Cerebellar nuclear complex (tissue), 1 donor: ENCODE measurements at regions not wholly inside any gene's neighbourhood (a gene's known extent, or its start where the extent isn't known, plus 50 kb on each side); places are given as distances from the start of the nearest gene placed in this dataset.

Source experiments
- DNase-seq, 2 experiments: peaks; one replicate each; lab custom pipeline; 2025; lab: John Stamatoyannopoulos, UW

DNA sequence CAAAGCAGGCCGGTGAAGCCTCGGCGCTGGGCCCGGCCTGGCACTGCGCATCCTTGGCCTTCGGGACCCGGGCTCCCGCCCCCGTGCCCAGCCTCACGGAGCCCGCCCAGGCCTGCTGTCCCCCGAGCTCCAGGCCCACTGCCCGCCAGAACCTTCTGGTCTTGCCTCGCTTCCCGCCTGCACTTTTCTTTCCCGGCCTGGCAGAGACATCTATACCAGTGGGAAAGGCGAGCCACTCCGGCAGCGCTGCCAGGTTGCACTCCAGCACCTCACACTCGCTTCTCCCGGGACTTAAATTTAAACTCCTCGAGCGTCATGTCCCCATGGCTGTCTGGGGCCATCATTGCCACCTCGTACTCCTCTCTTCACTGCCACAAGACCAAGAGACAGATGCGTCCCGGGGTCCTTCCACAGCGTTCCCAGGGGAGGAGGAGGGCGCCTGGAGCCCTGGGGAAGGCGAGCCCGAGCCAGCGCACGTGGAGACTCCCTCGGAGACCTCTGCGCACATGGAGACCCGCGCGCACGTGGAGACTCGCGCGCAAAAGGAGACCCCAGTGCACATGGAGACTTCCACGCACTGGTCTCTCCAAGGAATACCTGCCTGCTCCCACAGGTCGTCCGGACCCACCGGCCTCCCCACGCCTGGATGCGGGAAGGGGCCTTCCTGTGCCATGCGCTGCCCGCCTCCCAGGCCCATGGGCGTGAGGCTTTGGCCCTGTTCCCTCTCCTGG, 253.1 kb upstream of the SALL3 start:
- no peak for DNase-seq

DNA sequence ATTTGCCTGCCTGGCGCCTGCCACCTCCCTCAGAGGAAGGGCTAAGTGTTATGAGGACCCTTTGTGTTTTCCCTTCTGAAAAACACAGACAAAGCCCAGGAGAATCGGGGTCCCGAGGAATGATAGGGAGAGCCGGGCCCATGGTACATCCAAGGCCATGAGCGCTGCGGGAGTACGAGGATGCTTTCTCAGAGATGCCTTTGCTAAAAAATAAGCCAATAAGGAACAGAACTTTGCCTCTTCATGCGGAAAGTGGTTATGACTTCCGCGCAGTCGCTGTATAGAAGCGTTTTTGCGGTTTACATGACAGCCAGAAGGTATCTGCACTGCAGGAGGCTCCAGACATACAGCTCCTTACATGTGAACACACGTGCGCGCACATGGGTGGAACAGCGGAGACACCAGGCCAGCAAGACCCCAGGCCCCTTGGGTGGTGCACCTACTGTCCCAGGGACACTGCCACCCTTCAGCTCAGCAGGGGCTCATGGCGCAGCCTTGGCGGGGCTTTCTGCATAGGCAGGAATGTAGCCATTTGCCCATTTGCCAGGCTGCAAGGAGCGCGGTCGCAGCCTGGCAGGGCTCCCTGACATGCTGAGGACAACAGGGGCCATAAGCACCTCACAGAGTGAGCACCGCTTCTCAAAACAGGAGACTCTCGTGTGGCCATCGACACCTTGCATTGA, 252.4 kb upstream of the SALL3 start:
- no peak for DNase-seq

DNA sequence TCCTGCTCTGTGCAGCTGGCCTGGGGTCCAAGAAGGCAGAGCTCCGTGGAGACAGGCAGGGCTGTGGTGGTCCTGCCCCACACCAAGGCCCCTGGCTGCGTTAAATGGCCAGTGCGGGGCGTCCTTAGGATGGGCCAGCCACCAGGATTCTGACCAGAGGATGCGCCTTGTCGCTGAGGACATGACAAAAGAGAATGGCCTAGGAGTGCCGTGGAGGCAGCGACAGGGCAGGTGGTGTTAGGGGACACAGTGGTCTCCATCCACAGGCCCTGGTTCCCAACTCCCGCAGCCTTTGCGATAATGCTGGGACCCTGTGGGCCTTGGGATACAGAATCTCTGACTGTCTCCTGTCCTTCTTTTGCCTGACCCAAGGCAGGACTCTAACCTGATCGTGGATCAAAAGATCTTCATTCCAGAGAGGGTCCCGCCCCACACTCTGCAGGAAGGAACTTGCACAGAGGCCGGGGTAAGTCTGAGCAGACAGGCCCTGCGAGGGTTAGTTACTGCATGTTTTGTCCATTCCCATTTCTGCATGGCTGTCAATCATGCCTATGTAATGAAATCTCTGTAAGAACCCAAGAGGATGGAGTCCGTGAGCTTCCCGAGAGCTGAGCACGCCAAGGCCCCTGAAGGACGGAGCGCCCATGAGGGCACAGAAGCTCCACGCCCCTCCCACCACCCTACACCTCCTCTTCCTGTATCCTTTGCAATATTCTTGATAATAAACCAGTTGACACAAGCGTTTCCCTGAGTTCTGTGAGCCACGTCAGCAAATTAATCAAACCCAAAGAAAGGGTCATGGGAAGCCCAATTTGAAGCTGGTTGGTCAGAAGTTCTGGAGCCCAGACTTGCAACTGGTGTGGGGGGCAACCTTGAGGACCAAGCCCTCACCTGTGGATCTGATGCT, 251.5 kb upstream of the SALL3 start:
- no peak for DNase-seq

DNA sequence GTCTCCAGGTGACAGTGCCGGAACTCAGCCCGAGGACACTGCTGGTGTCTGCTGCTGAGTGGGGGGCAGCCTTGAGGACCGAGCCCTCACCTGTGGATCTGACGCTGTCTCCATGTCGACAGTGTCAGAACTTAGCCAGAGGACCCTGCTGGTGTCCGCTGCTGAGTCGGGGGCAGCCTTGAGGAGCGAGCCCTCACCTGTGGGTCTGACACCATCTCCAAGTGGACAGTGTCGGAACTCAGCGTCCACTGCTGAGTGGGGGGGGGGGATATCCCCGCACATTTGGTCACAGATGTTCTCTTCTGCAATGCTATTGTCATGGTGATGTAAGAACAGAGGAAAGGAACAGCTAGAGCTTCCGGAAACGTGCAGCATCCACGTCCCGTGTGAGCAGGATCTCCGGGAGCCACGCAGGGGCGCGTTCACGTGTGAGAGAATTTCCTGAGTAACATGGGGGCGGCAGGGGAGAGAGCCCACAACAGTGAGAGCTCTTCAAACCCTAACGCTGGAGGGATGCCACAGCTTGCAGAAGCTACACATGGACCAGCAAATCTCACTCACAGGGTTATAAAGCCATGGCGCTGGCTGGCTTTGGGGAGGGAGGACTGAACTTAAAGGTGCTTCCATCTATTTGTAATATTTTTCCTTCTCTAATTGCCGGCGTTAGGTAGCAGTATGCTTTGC, 250.7 kb upstream of the SALL3 start:
- no peak for DNase-seq

DNA sequence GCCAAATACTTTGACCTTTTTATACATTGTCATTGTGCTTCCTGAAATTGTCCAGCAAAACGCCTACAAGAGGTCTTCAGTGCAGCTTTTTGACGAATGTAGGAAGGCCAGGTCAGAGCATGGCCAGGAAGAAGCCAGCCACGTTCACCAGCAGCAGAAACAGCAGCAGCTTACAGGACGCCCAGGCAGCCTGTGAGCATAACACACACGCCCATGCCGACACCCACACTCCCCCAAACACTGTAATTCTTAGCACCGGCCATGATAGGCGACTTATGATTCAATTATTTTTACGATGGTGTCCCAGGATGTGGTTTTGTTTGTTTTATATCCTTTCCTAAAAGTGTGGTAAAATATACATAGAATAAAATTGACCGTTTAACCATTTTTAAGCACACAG, 249.1 kb upstream of the SALL3 start:
- no peak for DNase-seq

DNA sequence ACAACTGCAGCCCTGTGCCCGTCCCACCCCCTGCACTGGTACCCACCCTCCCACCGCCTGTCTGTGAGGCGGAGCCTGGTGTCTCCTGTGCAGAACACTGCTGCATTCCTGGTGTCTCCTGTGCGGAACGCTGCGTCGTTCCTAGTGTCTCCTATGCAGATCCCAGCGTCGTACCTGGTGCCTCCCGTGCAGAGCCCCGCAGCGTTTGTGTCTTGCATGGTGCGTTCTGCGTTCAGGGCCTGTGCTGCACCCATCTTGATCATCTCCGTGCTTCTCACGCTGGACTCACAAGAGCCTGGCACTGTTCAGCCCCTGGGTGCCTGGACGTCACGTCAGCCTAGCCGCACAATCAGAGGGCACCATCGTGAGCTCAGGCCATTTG, 248.6 kb upstream of the SALL3 start:
- no peak for DNase-seq

DNA sequence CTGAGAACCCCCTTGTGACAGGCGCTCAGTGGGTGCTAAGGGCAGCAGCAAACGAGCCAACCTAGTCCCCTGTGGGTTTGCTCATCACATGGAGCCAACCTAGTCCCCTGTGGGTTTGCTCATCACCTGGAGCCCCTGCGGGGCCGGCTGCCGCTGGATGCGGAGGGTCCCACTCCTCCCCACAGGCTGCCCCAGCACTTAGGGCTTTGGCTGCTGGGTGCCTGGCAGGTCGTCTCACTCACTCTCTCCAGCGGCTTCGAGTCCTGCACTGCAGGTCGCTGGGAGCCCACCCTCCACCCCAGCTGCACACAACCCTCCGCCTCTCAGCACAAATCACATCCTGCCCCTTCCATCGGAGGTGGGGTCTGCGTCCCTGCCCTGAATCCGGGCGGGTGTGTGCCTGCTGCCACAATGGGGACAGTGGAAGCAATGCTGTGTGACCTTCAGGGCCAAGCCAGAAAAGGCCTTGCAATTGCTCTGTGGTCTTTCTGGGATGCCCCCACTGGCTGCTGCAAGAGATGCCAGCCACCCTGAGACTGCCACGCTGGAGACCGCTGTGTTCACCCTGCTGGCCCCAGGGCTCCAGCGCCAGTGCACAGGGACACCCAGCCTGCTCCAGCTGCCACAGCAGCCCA, 248.1 kb upstream of the SALL3 start:
- no peak for DNase-seq

DNA sequence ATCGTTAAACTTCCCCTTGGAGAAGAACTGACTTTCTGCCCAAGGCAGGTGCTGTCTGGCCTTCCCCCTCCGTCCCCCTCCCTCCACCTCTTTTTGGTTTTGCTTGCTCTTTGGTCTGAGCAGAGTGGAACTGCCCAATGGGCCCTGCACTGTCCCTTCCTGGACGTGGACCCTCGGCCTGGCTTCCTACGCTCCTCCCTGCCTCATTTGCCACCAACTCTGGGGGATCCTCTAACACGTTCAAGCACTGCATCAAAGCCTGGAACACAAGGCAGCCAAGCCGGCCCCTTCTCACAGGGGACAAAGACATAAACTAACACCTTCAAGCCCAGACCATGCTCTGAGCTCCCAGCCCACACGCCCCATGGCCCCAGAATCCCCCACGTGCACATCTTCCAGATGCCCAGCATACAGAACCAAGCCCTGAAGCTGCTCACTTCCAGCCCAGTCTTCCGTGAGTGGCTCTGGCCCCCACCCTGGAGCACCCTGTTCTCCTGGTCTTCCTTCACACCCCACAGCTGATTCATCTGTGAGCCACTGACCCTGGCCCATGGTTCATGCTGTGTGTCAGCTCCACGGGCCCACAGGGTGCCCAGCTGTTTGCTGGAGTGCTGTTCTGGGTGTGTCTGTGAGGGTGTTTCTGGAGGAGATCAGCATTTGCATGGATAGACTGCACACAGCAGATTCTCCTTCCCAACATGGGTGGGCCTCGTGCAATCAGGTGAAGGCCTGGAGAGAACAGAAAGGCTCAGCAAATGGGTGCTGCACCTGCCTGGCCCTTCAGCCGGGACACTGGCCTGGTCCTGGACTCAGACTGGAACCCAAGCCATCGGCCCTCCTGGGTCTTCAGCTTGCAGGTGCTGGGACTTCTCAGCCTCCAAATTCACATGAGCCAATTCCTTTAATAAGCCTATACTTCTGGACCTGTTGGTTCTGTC, 247.1 kb upstream of the SALL3 start:
- no peak for DNase-seq

DNA sequence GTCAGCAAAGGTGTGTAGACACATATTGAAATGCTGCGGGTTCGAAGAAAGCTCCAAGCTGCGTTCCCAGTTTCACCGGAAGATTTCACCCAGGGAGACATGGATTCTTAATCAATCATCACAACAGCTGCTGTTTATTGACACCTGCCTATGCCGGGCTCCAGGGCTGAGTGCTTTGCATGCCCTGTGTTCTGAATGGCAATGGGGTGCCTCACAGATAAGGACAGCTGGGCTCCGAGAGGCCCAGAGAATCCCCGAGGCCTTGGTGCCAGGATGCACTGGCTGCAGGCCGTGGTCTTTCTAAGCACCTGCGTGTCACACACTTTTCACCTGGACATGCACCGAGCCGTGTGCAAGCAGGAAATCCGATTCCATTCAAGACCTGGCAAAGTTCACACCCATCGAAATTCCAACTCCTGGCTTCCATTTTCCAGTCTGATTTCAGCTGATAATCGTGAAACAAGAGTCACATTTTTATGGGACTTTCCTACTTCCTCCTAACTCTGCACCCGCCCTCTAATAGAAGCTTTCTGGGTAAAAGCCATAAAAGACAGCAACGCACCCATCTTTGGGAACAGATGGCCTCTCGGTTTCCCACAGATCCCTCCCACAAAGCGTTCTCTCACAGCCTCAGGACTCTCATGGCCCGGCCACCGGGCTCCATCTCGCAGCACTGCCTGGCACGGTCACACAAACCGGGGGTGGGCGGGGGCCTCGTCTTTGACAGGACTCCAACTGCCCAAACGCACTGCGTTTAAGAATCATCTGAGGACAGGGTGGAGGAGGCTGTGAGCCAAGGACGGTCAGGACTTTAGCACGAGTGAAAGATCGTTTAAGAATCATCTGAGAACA, 245.6 kb upstream of the SALL3 start:
- no peak for DNase-seq

DNA sequence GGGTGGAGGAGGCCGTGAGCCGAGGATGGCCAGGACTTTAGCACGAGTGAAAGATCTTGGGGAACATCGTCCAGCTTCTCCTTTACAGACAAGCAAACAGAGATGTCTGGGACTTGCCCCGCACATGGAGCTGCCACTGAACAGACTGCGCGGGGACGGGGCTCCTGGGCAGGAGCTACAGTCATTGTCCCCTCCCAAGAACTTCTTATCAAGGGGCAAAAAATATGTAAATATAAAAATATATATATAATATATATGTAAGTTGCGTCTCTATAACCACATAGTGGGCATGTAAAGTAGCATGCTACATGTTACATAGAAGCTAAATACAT, 245.0 kb upstream of the SALL3 start:
- no peak for DNase-seq

DNA sequence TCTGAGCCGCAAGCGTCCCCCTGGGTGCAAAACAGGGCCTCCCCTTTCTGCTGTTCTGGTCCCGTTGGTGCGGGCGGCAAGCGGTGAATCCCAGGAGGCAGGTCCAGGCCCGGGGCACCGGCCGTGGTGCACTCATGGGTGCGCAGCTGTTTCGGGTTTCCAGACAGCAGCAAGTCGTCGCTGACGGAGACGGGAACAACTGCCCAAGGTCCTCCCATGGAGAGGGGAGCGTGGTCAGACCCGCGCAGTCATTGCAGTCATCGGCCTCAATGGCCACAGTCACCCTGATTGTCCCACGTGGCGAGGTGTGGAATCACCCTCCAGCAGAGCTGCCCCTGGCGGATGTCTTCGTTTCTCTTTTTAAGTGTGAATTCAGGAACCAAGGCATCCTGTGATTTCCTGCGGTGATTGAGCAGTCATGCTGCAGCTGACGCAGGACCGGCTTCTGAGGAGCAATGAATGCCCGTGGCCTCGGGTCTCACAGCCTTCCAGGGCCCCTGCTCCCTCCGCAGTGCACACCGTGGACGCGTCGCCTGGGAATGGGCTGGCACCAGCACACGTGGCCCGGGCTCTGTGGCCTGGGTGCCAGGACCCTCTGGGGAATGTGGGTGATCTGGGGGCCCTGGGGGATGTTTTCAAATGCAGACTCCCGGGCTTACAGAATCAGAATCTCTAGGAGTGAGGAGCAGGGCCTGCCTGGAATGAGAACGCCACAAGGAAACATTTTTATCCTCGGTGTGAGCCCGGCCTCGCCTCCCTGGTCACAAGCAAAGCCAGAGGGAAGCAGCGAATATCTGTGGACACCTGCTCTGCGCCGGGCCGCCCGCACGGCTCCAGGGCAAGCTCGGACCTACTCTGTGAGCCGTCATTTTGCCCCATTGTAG, 244.2 kb upstream of the SALL3 start:
- DNase-seq = no peak

DNA sequence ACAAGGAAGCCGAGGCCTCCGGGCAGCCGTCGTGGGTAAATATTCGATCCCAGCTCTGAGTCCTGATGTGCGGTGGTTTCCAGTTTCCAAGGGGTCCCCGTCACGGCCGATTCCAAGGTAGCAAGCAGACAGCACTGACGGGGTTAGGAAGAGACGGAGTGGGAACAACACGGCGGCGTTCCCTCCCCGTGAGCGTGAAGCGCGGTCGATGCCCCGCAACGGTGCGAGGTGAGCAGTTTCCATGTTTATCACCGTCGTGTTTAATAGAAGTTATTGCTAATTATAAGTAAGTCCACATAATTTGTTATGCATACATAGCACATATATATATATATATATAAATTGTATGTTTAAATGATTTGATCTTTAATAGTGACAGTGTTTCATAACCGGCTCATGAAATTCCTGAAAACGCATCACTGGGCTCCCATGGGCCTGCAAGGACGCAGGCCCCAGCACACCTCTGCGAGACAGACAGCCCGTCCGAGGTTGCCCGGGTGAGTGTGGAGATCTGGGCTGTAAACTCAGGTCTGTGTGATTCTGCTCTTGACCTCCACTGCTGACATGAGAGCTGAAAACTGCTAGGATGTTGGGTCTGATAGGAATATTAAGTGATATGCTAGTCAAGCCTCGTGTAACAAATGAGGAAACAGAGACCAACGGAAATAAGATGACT, 243.5 kb upstream of the SALL3 start:
- no peak for DNase-seq

DNA sequence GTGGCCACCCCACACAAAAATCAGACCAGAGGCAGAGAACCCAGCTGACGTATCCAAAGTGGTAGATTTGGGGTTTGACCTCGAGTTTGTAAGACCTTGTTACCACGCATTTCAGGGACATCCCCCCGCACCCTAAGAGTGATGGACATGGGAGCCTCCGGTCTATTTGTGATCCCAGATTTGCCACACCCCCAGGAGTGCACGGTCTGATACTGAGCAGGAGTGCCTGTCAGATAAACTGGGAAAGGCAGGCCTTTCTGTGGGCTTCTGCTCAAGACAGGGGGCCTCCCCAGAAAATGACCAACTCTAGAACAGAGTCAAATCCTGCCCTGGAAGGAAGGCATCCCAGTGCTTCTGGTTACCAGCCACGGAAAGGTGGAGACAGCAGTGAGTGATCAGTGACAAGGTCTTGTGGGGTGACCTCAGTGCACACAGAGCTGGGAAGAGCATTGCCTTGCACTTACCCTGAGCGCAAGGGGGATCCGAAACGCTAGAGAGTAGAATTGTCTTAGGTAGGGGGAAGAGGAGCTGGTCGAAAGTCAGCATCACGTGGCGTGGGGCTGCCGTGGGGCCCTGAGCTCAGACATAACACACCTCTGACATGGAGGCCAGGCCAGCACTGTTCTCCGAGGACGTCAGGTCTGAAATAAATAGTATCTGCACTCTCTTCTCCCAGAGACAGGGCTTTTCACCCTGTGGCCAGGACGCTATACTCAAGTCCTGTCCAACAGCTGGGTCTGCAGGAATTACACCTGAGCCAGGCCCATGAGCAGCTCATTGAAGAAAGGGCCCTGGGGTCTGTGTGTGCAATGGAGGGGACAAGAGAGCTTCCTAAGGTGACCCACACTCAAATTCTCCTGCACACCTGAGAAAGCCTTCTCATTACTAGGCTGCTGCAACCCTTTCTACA, 242.4 kb upstream of the SALL3 start:
- no peak for DNase-seq

DNA sequence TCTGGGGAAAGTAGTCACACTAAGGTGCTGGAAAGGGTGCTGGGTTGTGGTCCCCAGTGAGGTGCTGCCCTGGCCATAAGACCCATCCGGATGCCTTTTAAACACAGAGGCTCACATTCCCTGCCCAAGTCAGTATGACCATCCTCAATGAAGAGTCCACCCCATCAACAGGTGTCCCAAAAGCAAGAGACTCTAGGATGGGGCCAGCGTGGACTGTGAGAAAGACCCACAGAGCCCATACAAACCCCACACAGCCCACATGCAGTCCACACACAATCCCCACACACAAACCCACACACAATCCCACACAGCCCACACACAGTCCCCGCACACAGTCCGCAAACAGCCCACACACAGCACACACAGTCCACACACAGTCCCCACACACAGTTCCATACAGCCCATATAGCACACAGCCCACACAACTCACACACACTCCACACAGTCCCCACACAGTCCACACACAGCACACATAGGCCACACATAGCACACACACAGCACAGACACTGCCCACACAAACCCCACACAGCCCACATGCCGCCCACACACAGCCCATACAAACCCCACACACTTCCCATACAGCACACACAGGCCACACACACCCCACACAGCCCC, 241.4 kb upstream of the SALL3 start:
- no peak for DNase-seq

DNA sequence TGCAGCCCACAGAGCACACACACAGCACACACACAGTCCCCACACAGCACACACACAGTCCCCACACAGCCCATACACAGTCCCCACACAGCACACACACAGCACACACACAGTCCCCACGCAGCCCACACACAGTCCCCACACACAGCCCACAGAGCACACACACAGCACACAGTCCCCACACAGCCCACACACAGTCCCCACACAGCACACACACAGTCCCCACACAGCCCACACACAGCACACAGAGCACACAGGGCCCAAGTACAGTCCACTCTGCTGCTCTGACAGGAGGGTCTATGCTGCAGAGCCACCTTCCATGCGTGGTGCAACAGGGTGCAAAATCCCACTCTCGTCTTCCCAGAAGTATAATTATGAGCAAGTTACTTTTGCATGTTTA, 240.5 kb upstream of the SALL3 start:
- DNase-seq = no peak

DNA sequence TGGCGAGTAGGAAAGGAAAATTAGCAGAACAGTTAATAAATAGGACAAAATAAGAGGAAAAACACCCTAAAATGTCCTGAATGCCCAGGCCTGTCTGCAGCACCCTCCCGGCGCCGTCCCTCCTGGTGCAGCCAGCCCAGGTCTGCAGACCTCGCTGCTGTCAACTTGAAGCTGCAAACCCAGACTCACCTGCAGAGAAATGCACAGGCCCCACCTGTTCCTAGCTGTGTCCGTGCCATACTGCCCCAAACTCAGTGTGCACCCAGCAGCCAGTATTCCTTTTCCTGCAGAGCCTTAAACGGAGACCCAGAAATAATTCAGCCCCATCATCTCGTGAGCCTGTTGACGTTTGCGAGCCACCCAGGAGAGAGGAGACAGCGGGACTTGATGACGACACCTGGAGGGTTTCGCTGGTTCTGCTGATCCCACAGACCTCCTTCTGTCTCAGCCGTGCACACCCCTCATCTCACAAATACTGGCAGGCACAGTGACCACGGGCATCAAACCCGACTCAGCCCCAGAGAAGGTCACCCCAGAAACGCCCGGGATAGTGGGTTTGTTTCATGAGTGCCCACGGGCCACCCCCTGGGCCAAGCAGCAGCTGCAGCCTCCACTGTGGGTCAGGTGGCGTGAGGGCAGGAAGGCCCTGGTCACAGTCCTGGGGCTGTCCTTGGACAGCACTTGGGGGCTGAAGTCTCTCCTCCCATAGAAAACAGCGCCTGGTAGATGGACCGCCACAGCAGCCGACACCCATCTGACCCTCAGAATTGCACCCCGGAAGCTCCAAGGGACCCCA, 239.5 kb upstream of the SALL3 start:
- no peak for DNase-seq
